ENCODE measurements at regions not wholly inside any gene's neighbourhood (a gene's known extent, or its start where the extent isn't known, plus 50 kb on each side); places are given as distances from the start of the nearest gene placed in this dataset.

DNA sequence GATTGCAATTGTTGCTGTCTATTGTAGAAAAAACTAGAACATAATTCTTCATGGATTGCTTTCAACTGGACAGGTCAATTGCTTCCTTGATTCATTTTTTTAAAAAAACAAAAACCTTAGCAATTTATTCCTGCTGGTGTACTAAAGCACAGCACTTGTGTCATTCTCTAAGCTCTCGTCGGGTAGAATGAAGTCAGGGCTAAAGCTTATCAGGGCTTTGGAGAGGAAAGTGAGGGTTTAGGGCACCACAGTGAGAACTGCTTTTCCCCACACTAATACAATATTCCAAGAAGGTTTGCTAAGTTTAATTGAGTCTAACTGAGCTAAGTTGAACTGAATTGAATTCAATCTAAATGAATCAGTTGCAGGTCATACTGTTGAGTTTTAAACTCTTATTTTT lies 76.4 kb upstream of the TLR3 start:
- TF ChIP-seq, protein P1, sequence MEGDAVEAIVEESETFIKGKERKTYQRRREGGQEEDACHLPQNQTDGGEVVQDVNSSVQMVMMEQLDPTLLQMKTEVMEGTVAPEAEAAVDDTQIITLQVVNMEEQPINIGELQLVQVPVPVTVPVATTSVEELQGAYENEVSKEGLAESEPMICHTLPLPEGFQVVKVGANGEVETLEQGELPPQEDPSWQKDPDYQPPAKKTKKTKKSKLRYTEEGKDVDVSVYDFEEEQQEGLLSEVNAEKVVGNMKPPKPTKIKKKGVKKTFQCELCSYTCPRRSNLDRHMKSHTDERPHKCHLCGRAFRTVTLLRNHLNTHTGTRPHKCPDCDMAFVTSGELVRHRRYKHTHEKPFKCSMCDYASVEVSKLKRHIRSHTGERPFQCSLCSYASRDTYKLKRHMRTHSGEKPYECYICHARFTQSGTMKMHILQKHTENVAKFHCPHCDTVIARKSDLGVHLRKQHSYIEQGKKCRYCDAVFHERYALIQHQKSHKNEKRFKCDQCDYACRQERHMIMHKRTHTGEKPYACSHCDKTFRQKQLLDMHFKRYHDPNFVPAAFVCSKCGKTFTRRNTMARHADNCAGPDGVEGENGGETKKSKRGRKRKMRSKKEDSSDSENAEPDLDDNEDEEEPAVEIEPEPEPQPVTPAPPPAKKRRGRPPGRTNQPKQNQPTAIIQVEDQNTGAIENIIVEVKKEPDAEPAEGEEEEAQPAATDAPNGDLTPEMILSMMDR (conservative IDR thresholded peaks at IDR 0.05; ENCODE audit: low read length), result no peak
- no peak overlapping the region for H3K4me3 ChIP-seq (ENCODE audit: low read length)
- no peak for DNase-seq (ENCODE audit: low read depth)

- H3K4me3 ChIP-seq (ENCODE audit: low read length), result no peak overlapping the region
- TF ChIP-seq, protein P1 (conservative IDR thresholded peaks at IDR 0.05; ENCODE audit: low read length), result no peak
- DNase-seq (ENCODE audit: low read depth), result no peak
Measured at GRCh38 chr4:185993328-185993973, 75.5 kb upstream of the TLR3 start.

- DNase-seq (ENCODE audit: low read depth), result no peak
- H3K4me3 ChIP-seq (ENCODE audit: low read length), result no peak overlapping the region
- TF ChIP-seq, protein P1 (conservative IDR thresholded peaks at IDR 0.05; ENCODE audit: low read length), result no peak
Measured at GRCh38 chr4:185994750-185995149, 74.2 kb upstream of the TLR3 start.

GRCh38 chr4:185995665-185996064 lies 73.3 kb upstream of the TLR3 start:
- DNase-seq (ENCODE audit: low read depth), result no peak
- H3K4me3 ChIP-seq (ENCODE audit: low read length), result no peak overlapping the region
- TF ChIP-seq, protein P1 (conservative IDR thresholded peaks at IDR 0.05; ENCODE audit: low read length), result no peak

DNA sequence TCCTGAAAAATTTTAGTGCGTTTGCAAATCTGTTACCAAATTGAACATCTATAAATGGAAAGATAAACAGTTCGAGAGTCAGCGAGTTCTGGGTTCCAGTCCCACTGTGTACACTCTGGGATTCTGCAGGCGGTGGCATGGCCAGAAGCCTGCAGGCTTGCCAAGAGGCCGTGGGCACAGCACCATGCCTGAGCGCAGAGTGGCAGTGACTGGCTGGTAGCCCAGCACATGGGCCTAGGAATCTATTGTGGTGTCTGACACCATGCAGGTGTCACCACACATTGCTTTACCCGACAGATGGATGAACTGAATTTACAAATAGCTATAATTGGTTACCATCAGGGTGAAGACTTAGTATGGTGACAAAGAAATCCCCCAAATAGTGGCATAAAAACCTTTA lies 71.7 kb upstream of the TLR3 start:
- TF ChIP-seq, protein P1 (conservative IDR thresholded peaks at IDR 0.05; ENCODE audit: low read length), result no peak
- H3K4me3 ChIP-seq (ENCODE audit: low read length), result no peak overlapping the region
- no peak for DNase-seq (ENCODE audit: low read depth)

DNA sequence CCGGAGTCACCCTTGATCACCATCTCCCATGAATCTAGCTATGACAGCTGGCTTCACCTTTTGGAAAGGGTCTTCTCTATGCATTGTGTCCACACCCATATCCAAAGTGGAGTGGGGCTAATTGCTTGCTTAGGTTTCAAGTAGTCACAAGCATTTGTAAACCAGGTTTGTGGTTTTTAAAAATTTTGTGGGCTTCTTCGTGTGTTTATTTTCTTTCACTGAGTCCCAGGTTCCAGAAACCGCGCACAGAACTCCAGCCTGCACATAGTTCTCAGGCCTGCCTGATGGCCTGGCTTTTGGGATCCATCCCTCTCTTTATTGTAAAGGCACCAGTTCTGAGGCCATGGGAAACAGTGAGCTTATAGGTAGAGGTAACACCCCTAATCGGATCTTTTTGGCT lies 70.2 kb upstream of the TLR3 start:
- DNase-seq (ENCODE audit: low read depth), result no peak
- no peak overlapping the region for H3K4me3 ChIP-seq (ENCODE audit: low read length)
- TF ChIP-seq, protein P1 (conservative IDR thresholded peaks at IDR 0.05; ENCODE audit: low read length), result no peak

DNA sequence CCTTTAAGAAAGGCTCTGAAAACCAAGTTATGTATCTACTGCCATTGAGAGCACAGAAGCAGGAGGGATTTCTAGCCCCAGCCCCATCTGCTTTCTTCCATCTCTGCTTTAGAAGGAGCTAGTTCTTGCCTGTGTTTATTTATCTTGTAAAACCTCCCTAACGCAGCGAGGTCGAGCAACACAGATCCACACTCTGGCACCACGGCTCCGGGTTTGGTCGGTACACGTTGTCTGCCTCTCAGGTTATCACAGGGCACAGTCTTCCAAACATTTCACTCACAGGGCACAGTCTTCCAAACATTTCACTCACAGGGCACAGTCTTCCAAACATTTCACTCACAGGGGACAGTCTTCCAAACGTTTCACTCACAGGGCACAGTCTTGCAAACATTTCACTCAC lies 69.7 kb upstream of the TLR3 start:
- no peak for DNase-seq (ENCODE audit: low read depth)
- no peak overlapping the region for H3K4me3 ChIP-seq (ENCODE audit: low read length)
- TF ChIP-seq, protein P1 (conservative IDR thresholded peaks at IDR 0.05; ENCODE audit: low read length), result no peak
